HG03439 (cell line): ENCODE measurements at regions not wholly inside any gene's neighbourhood (a gene's known extent, or its start where the extent isn't known, plus 50 kb on each side); places are given as distances from the start of the nearest gene placed in this dataset.
"Not testable (repeated sequence)": the region's sequence is repeated elsewhere in the genome, so short reads cannot be mapped to it uniquely, and the experiment has no call there.

ENCODE experiments used
- ATAC-seq: cut with Tn5 transposase; IDR thresholded peaks from one replicate; pipeline ENCODE4 v1.9.1; 2021; ENCODE audit warnings: mild to moderate bottlenecking, moderate library complexity; ENCODE audit not compliant: unreplicated experiment

- ATAC-seq: no peak
Observed at GRCh38 chr1:170789063-170789462, 125.1 kb downstream of the PRRX1 start.

GRCh38 chr1:170790175-170790574, 126.2 kb downstream of the PRRX1 start:
- ATAC-seq: no peak

- ATAC-seq: no peak
Observed at GRCh38 chr1:170790651-170791071, 126.7 kb downstream of the PRRX1 start.

GRCh38 chr1:170791941-170792340, 128.0 kb downstream of the PRRX1 start:
- no peak for ATAC-seq

- ATAC-seq: no peak
Observed at GRCh38 chr1:170800265-170800664, 135.1 kb upstream of the MROH9 start.

- no peak for ATAC-seq
Observed at GRCh38 chr1:170800812-170801211, 134.5 kb upstream of the MROH9 start.

GRCh38 chr1:170803711-170804110, 131.6 kb upstream of the MROH9 start:
- no peak for ATAC-seq

- no peak for ATAC-seq
Observed at GRCh38 chr1:170804419-170804818, 130.9 kb upstream of the MROH9 start.

- ATAC-seq: no peak
Observed at GRCh38 chr1:170804879-170805278, 130.5 kb upstream of the MROH9 start.

- ATAC-seq: no peak
Observed at GRCh38 chr1:170806961-170807360, 128.4 kb upstream of the MROH9 start.

- ATAC-seq: no peak
Observed at GRCh38 chr1:170807432-170807831, 127.9 kb upstream of the MROH9 start.

GRCh38 chr1:170808216-170808885, 127.0 kb upstream of the MROH9 start:
- ATAC-seq: no peak

- ATAC-seq: not testable (repeated sequence)
Observed at GRCh38 chr1:170811013-170811412, 124.3 kb upstream of the MROH9 start.

GRCh38 chr1:170819781-170820180, 115.6 kb upstream of the MROH9 start:
- no peak for ATAC-seq

GRCh38 chr1:170823120-170823519, 112.2 kb upstream of the MROH9 start:
- no peak for ATAC-seq

- ATAC-seq: no peak
Observed at GRCh38 chr1:170831276-170831675, 104.1 kb upstream of the MROH9 start.

- no peak for ATAC-seq
Observed at GRCh38 chr1:170836141-170836540, 99.2 kb upstream of the MROH9 start.

- ATAC-seq: no peak
Observed at GRCh38 chr1:170840371-170840770, 95.0 kb upstream of the MROH9 start.

GRCh38 chr1:170853302-170853701, 82.0 kb upstream of the MROH9 start:
- peak; percentile 78 for ATAC-seq

GRCh38 chr1:170853867-170854266, 81.5 kb upstream of the MROH9 start:
- ATAC-seq: no peak

GRCh38 chr1:170854677-170855076, 80.7 kb upstream of the MROH9 start:
- ATAC-seq: no peak

GRCh38 chr1:170856455-170856854, 78.9 kb upstream of the MROH9 start:
- no peak for ATAC-seq

- no peak for ATAC-seq
Observed at GRCh38 chr1:170857955-170858354, 77.4 kb upstream of the MROH9 start.
